ENCODE measurements at regions not wholly inside any gene's neighbourhood (a gene's known extent, or its start where the extent isn't known, plus 50 kb on each side); places are given as distances from the start of the nearest gene placed in this dataset.

GRCh38 chr2:64369706-64370105, 84.3 kb upstream of the LGALSL start:
- Histone ChIP-seq H3K4me3 (ENCODE audit: low read length) (no peak overlapping the region), H3K27me3 (ENCODE audit: insufficient read depth, low read length, poor library complexity, severe bottlenecking) (no peaks in the 10 kb centered on the region), H3K4me1 (ENCODE audit: insufficient read depth, low read length) (no peaks in the 10 kb centered on the region), H3K9me3 (ENCODE audit: low read length) (no peaks in the 10 kb centered on the region), H3K27ac (ENCODE audit: low read depth, low read length) (no peak overlapping the region), H3K36me3 (ENCODE audit: insufficient read depth, low read length) (no peaks in the 10 kb centered on the region)
- Mint-ChIP-seq H3K36me3 (peaks cover 0 to 4% (median 0%) of the 10 kb centered on the region in 3 donors), H3K4me1 (no peaks in the 10 kb centered on the region), H3K4me3 (no peak overlapping the region), H3K9me3 (no peaks in the 10 kb centered on the region), H3K27me3 (peaks cover 10% of the 10 kb centered on the region in 2 donors), H3K27ac (no peak overlapping the region)
- DNase-seq, result no peak
- ChIA-PET POLR2A (no interaction called here), CTCF (no interaction called here)

- peaks cover 0 to 4% (median 0%) of the 10 kb centered on the region in 3 donors for H3K36me3 Mint-ChIP-seq
- CTCF ChIA-PET, result no interaction called here
Measured at GRCh38 chr2:64371727-64372126, 82.2 kb upstream of the LGALSL start.

GRCh38 chr2:64374686-64375085, 79.3 kb upstream of the LGALSL start:
- Histone ChIP-seq H3K4me1 (ENCODE audit: insufficient read depth, low read length) (no peaks in the 10 kb centered on the region), H3K4me3 (ENCODE audit: low read length) (no peak overlapping the region), H3K27ac (ENCODE audit: low read depth, low read length) (no peak overlapping the region), H3K9me3 (ENCODE audit: low read length) (no peaks in the 10 kb centered on the region), H3K36me3 (ENCODE audit: insufficient read depth, low read length) (no peaks in the 10 kb centered on the region), H3K27me3 (ENCODE audit: insufficient read depth, low read length, poor library complexity, severe bottlenecking) (no peaks in the 10 kb centered on the region)
- CTCF ChIA-PET, result no interaction called here
- no peaks in the 10 kb centered on the region for H3K4me1 Mint-ChIP-seq
- peaks cover 8 to 9% of the 10 kb centered on the region in 2 donors for H3K27me3 Mint-ChIP-seq
- H3K36me3 Mint-ChIP-seq, result peaks cover 0 to 4% (median 0%) of the 10 kb centered on the region in 3 donors
- no peak for DNase-seq
- no peaks in the 10 kb centered on the region for H3K9me3 Mint-ChIP-seq
- no peak overlapping the region for H3K4me3 Mint-ChIP-seq
- POLR2A ChIA-PET, result no interaction called here
- no peak overlapping the region for H3K27ac Mint-ChIP-seq

More at GRCh38 chr2:64371727-64372126, 82.2 kb upstream of the LGALSL start:
- Histone ChIP-seq H3K4me1 (ENCODE audit: insufficient read depth, low read length) (no peaks in the 10 kb centered on the region), H3K27ac (ENCODE audit: low read depth, low read length) (no peak overlapping the region), H3K9me3 (ENCODE audit: low read length) (no peaks in the 10 kb centered on the region), H3K27me3 (ENCODE audit: insufficient read depth, low read length, poor library complexity, severe bottlenecking) (no peaks in the 10 kb centered on the region), H3K36me3 (ENCODE audit: insufficient read depth, low read length) (no peaks in the 10 kb centered on the region), H3K4me3 (ENCODE audit: low read length) (no peak overlapping the region)
- Mint-ChIP-seq H3K4me3 (no peak overlapping the region), H3K27me3 (peaks cover 10 to 11% of the 10 kb centered on the region in 2 donors), H3K9me3 (no peaks in the 10 kb centered on the region), H3K4me1 (no peaks in the 10 kb centered on the region), H3K27ac (no peak overlapping the region)
- POLR2A ChIA-PET, result no interaction called here
- no peak for DNase-seq

GRCh38 chr2:64376926-64377325, 77.0 kb upstream of the LGALSL start:
- Histone ChIP-seq H3K27ac (ENCODE audit: low read depth, low read length) (no peak overlapping the region), H3K36me3 (ENCODE audit: insufficient read depth, low read length) (no peaks in the 10 kb centered on the region), H3K4me1 (ENCODE audit: insufficient read depth, low read length) (no peaks in the 10 kb centered on the region), H3K4me3 (ENCODE audit: low read length) (no peak overlapping the region), H3K9me3 (ENCODE audit: low read length) (no peaks in the 10 kb centered on the region), H3K27me3 (ENCODE audit: insufficient read depth, low read length, poor library complexity, severe bottlenecking) (no peaks in the 10 kb centered on the region)
- peaks cover 0 to 4% (median 0%) of the 10 kb centered on the region in 3 donors for H3K36me3 Mint-ChIP-seq
- H3K4me1 Mint-ChIP-seq, result no peaks in the 10 kb centered on the region
- no peak for DNase-seq
- CTCF ChIA-PET, result no interaction called here
- POLR2A ChIA-PET, result no interaction called here
- H3K27ac Mint-ChIP-seq, result no peak overlapping the region
- peaks cover 9 to 21% of the 10 kb centered on the region in 2 donors for H3K27me3 Mint-ChIP-seq
- H3K4me3 Mint-ChIP-seq, result no peak overlapping the region
- no peaks in the 10 kb centered on the region for H3K9me3 Mint-ChIP-seq

- H3K27ac Mint-ChIP-seq, result no peak overlapping the region
- Histone ChIP-seq H3K9me3 (ENCODE audit: low read length) (no peaks in the 10 kb centered on the region), H3K4me3 (ENCODE audit: low read length) (no peak overlapping the region), H3K36me3 (ENCODE audit: insufficient read depth, low read length) (no peaks in the 10 kb centered on the region), H3K27ac (ENCODE audit: low read depth, low read length) (no peak overlapping the region), H3K4me1 (ENCODE audit: insufficient read depth, low read length) (no peaks in the 10 kb centered on the region), H3K27me3 (ENCODE audit: insufficient read depth, low read length, poor library complexity, severe bottlenecking) (no peaks in the 10 kb centered on the region)
- DNase-seq, result no peak
- POLR2A ChIA-PET, result no interaction called here
- H3K27me3 Mint-ChIP-seq, result peaks cover 12 to 14% of the 10 kb centered on the region in 2 donors
- no peaks in the 10 kb centered on the region for H3K4me1 Mint-ChIP-seq
- no peaks in the 10 kb centered on the region for H3K36me3 Mint-ChIP-seq
- H3K4me3 Mint-ChIP-seq, result no peak overlapping the region
- CTCF ChIA-PET, result no interaction called here
- H3K9me3 Mint-ChIP-seq, result no peaks in the 10 kb centered on the region
Measured at GRCh38 chr2:64379186-64379585, 74.8 kb upstream of the LGALSL start.

- Mint-ChIP-seq H3K27me3 (peaks cover 7 to 20% of the 10 kb centered on the region in 2 donors), H3K4me1 (no peaks in the 10 kb centered on the region), H3K9me3 (no peaks in the 10 kb centered on the region), H3K4me3 (no peak overlapping the region), H3K27ac (no peak overlapping the region), H3K36me3 (no peaks in the 10 kb centered on the region)
- POLR2A ChIA-PET, result no interaction called here
- Histone ChIP-seq H3K9me3 (ENCODE audit: low read length) (no peaks in the 10 kb centered on the region), H3K4me3 (ENCODE audit: low read length) (no peak overlapping the region), H3K36me3 (ENCODE audit: insufficient read depth, low read length) (no peaks in the 10 kb centered on the region), H3K4me1 (ENCODE audit: insufficient read depth, low read length) (no peaks in the 10 kb centered on the region), H3K27me3 (ENCODE audit: insufficient read depth, low read length, poor library complexity, severe bottlenecking) (no peaks in the 10 kb centered on the region), H3K27ac (ENCODE audit: low read depth, low read length) (no peak overlapping the region)
- no peak for DNase-seq
- CTCF ChIA-PET, result no interaction called here
Measured at GRCh38 chr2:64380853-64381527, 73.0 kb upstream of the LGALSL start.

- Histone ChIP-seq H3K9me3 (ENCODE audit: low read length) (no peaks in the 10 kb centered on the region), H3K27ac (ENCODE audit: low read depth, low read length) (no peak overlapping the region), H3K27me3 (ENCODE audit: insufficient read depth, low read length, poor library complexity, severe bottlenecking) (no peaks in the 10 kb centered on the region), H3K4me3 (ENCODE audit: low read length) (no peak overlapping the region), H3K4me1 (ENCODE audit: insufficient read depth, low read length) (no peaks in the 10 kb centered on the region), H3K36me3 (ENCODE audit: insufficient read depth, low read length) (no peaks in the 10 kb centered on the region)
- ChIA-PET POLR2A (no interaction called here), CTCF (no interaction called here)
- no peak for DNase-seq
- Mint-ChIP-seq H3K27ac (no peak overlapping the region), H3K4me3 (no peak overlapping the region), H3K36me3 (no peaks in the 10 kb centered on the region), H3K4me1 (no peaks in the 10 kb centered on the region), H3K27me3 (peaks cover 9 to 25% of the 10 kb centered on the region in 2 donors), H3K9me3 (no peaks in the 10 kb centered on the region)
Measured at GRCh38 chr2:64383016-64383591, 70.9 kb upstream of the LGALSL start.

- Histone ChIP-seq H3K36me3 (ENCODE audit: insufficient read depth, low read length) (no peaks in the 10 kb centered on the region), H3K27me3 (ENCODE audit: insufficient read depth, low read length, poor library complexity, severe bottlenecking) (no peaks in the 10 kb centered on the region), H3K4me3 (ENCODE audit: low read length) (no peak overlapping the region), H3K27ac (ENCODE audit: low read depth, low read length) (no peak overlapping the region), H3K4me1 (ENCODE audit: insufficient read depth, low read length) (no peaks in the 10 kb centered on the region), H3K9me3 (ENCODE audit: low read length) (no peaks in the 10 kb centered on the region)
- POLR2A ChIA-PET, result no interaction called here
- H3K4me3 Mint-ChIP-seq, result no peak overlapping the region
- H3K36me3 Mint-ChIP-seq, result no peaks in the 10 kb centered on the region
- no peaks in the 10 kb centered on the region for H3K9me3 Mint-ChIP-seq
- DNase-seq, result no peak
- H3K4me1 Mint-ChIP-seq, result no peaks in the 10 kb centered on the region
- peaks cover 12 to 31% of the 10 kb centered on the region in 2 donors for H3K27me3 Mint-ChIP-seq
- CTCF ChIA-PET, result no interaction called here
- no peak overlapping the region for H3K27ac Mint-ChIP-seq
Measured at GRCh38 chr2:64383881-64384280, 70.1 kb upstream of the LGALSL start.

Data from CD8-positive, alpha-beta memory T cell (primary cell).